HS-27A (cell line): ENCODE measurements at regions not wholly inside any gene's neighbourhood (a gene's known extent, or its start where the extent isn't known, plus 50 kb on each side); places are given as distances from the start of the nearest gene placed in this dataset.
"Not testable (repeated sequence)": the region's sequence is repeated elsewhere in the genome, so short reads cannot be mapped to it uniquely, and the experiment has no call there.

ENCODE experiments used
- DNase-seq: peaks from one replicate; pipeline ENCODE4 v3.0.0-alpha.2; 2012; ENCODE audit warnings: low read depth, missing footprints

GRCh38 chr2:239882781-239883180 is 142.4 kb downstream of the NDUFA10 start:
- no peak for DNase-seq

DNA sequence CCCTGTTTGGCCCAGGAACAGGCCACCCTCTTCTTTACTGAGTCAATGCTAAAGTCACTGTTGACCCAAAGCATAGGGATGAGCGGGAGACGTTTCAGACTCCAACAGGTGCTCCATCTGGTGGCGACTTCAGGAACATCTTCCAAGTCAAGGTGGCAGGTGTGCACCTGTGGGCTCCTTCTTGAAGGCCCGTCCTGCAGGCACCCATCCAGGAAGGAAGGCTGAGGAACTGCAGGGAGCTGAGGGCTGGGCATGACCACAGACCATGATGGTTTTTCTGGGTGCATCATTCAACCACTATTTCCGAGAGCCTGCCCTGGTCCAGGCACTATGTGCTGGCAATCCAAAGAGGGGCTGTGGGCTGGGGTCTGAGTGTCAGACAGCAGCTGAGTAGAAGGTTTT is 142.8 kb downstream of the NDUFA10 start:
- no peak for DNase-seq

DNA sequence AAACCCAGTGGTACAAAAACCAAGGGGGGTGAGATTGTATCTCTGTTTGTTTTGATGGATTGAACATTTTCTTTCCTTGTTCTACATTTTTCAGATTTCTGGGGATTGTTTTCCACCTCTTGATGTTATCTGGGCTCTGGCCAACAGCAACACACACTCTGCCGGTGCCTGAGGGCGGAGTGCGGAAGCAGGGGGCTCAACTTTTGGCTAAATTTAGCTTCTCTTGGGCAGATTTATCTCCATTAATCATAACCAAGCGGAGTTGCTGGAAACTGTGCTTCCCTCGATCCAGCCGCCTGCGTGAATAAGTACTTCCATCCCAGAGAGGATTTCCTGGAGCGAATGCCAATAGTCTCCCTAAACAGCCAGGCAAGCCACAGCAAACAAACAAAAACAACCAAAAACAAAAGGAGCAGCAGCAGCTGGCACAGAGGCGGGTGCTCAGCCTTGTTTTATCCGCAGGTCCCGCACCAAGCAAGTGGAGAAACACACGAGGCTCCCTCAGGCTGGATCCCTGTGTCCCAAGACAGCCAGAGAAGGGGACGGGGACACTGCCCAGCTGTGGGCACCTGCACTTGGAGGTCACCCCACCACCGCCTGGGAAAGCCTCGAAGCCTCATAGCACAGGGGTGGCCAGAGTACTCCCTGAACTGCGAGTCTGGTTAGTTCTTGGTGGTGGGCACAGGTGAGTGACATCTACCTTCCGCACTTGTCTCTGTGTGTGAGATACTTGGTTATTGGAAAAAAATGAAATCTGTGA is 143.4 kb downstream of the NDUFA10 start:
- no peak for DNase-seq

- DNase-seq = no peak
Measured at GRCh38 chr2:239881031-239881471, 144.1 kb downstream of the NDUFA10 start.

- no peak for DNase-seq
Measured at GRCh38 chr2:239880396-239880795, 144.7 kb downstream of the NDUFA10 start.

DNA sequence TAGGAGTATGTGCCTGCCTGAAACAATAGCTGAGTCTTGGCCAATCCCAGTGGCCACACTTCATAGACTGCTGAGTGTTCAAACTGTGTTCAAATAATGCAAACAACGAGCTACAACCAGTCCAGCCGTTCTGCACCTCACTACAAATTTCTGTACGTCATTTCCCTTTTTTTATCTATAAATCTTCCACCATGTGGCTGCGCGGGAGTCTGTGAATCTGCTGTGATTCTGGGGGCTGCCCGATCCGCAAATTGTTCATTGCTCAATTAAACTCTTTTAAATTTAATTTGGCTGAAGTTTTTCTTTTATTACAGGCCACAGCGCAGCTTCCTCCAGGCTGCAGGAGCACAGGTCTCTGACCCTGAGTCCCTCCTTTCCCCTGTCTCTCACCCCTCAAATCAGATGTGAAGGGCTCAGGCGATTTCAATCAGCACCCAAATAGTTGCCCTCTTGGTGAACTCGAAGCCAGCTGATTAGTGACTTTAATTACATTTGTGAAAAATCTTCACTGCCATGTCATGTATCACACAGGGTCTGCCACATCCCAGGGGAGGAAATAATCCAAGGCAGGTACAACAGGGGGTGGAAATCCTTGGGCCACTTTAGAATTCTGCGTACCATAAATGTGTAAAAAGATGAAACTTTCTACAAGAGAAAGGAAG is 145.6 kb downstream of the NDUFA10 start:
- DNase-seq = no peak

DNA sequence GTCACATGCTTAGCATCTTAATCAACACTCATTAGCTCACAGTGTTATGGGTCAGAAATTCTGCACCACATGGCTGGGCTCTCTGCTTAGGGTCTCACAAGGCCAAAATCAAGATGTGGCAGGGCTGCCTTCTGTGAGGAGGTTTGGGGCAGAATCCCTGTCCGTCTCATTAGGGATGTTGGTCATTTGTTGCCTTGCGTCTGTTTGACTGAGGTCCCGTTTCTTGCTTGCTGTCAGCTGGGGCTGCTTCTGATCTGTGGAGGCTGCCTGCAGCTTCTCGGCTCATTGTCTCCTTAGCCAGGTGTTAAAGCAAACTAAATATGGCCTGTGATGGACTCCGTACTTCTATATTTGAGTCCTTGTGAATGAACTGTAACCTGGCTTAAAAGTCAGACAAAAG is 146.5 kb downstream of the NDUFA10 start:
- no peak for DNase-seq

DNA sequence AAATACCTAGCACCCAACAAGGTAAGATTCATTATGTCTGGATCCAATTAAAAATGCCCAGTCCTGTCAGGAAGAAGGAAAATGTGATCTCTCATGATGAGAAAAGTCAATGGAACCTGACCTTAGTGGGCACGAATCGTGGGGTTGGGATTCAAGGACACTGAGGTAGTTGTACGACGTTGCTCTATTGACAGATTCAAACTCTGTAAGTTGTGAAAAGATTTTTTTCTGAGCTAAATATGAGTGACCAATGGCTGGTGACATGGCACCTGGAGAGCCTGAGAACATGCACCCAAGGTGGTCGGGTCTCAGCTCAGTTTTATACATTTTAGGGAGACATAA is 148.2 kb downstream of the NDUFA10 start:
- DNase-seq = no peak

- DNase-seq = no peak
Measured at GRCh38 chr2:239876271-239876947, 148.7 kb downstream of the NDUFA10 start.

DNA sequence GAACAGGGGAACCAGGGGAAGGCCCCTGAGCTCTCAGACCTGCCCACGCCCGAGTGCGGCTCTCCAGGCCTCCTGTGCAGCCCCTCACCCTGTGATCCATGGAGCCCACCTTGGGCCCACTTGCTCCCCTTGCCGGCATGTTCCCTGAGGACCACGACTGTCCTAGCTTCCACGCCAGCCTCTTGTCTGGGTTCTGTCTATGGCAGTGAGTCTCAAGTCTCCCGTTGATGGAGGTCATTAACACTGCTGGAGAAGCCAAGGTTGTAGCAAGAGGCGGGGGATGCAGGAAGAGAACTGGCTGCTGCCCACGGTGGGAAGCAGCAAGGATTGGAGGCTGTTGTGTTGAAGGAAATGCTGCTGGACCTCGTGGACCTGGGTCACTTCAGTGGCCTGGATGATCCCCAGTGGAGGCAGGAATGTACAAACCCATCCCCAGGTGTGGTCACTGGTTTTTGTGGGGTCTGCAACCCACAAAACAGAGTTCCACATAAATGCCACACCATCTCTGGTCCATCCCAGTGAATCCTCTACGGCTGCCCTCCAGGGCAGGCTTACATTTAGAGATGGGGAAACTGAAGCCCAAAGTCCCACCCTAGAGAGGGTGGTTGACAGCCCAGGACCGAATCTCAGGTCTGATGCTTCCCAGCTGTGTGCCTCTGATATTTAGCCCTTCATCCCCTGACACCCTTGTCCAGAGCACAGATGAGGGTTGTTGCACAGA is 150.3 kb downstream of the NDUFA10 start:
- no peak for DNase-seq

GRCh38 chr2:239873656-239874635 is 151.2 kb downstream of the NDUFA10 start:
- DNase-seq = no peak

- no peak for DNase-seq
Measured at GRCh38 chr2:239871481-239872435, 153.4 kb downstream of the NDUFA10 start.

DNA sequence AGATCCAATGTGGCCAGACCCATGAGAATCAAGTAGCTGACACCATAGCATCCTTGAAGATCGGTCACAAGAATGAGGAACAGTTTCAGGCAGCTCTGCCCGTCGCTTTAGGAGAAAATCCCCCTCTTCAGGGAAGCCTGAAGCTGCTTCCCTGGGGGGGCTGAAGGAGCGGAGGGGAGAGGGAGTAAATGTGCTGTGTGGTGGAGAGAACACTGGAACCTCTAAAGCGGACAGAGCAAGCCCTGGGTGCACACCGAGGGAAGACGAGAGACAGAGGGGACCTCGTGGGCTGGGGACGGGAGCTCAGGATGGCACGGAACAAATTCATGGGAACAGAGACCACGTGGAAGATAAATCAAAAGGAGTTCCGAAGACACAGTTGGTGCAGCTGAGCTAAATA is 154.3 kb downstream of the NDUFA10 start:
- DNase-seq = no peak

GRCh38 chr2:239870276-239870675 is 154.9 kb downstream of the NDUFA10 start:
- no peak for DNase-seq

GRCh38 chr2:239869272-239870155 is 155.6 kb downstream of the NDUFA10 start:
- no peak for DNase-seq

- no peak for DNase-seq
Measured at GRCh38 chr2:239868556-239869181, 156.5 kb downstream of the NDUFA10 start.

- no peak for DNase-seq
Measured at GRCh38 chr2:239866778-239867177, 158.4 kb downstream of the NDUFA10 start.

DNA sequence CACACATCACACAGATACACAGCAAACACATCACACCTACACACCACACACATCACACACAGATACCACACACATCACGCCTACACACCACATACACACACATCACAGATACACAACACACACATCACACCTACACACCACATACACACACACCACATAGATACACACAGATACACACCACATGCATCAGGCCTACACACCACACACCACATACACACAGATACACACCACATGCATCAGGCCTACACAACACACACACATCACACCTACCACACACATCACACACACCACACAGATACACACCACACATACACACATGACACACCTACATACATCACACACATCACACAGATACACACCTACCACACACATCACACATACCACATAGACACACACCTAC is 158.8 kb downstream of the NDUFA10 start:
- no peak for DNase-seq

DNA sequence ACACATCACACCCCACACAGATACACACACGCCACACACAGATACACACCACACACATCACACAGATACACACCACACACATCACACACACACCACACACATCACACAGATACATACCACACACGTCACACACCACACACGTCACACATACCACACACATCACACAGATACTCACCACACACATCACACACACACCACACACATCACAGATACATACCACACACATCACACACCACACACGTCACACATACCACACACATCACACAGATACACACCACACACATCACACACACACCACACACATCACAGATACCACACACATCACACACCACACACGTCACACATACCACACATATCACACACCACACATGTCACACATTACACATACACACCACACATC is 159.3 kb downstream of the NDUFA10 start:
- DNase-seq = not testable (repeated sequence)
